ENCODE measurements at regions not wholly inside any gene's neighbourhood (a gene's known extent, or its start where the extent isn't known, plus 50 kb on each side); places are given as distances from the start of the nearest gene placed in this dataset.

- H4K20me1 ChIP-seq (ENCODE audit: insufficient read depth, low read length), result no peaks in the 10 kb centered on the region
- Mint-ChIP-seq H3K4me1 (ENCODE audit: low read depth, unreplicated experiment) (no peaks in the 10 kb centered on the region), H3K4me3 (ENCODE audit: unreplicated experiment) (no peak overlapping the region), H3K9me3 (ENCODE audit: unreplicated experiment) (no peaks in the 10 kb centered on the region), H3K36me3 (ENCODE audit: low read depth, unreplicated experiment) (no peaks in the 10 kb centered on the region), H3K27me3 (ENCODE audit: low read depth, unreplicated experiment) (no peaks in the 10 kb centered on the region), H3K27ac (ENCODE audit: unreplicated experiment) (no peak overlapping the region)
- H2AFZ ChIP-seq (ENCODE audit: low read depth, low read length), result no peak overlapping the region
- no peaks in the 10 kb centered on the region for H3K9me3 ChIP-seq (ENCODE audit: insufficient read depth, low read depth, low read length)
- no peak overlapping the region for H3K27ac ChIP-seq (ENCODE audit: low read depth, low read length)
- H3K9ac ChIP-seq (ENCODE audit: low read length), result no peak overlapping the region
- no peaks in the 10 kb centered on the region for H3K36me3 ChIP-seq (ENCODE audit: insufficient read depth, low read length)
- no peak for DNase-seq (ENCODE audit: low read depth)
- no peaks in the 10 kb centered on the region for H3K79me2 ChIP-seq (ENCODE audit: insufficient read depth, low read length)
- no peak overlapping the region for H3K4me3 ChIP-seq (ENCODE audit: insufficient read depth, low read depth, low read length)
- TF ChIP-seq EZH2 (IDR thresholded peaks at IDR 0.05; ENCODE audit: insufficient read depth, low read length), result no peak
- TF ChIP-seq CTCF (IDR thresholded peaks at IDR 0.05; ENCODE audit: insufficient read depth, low read depth, low read length), result no peak
- H3K4me1 ChIP-seq (ENCODE audit: insufficient read depth, low read length), result no peaks in the 10 kb centered on the region
- no peak overlapping the region for H3K4me2 ChIP-seq (ENCODE audit: low read length)
- H3K27me3 ChIP-seq (ENCODE audit: insufficient read depth, low read length), result no peaks in the 10 kb centered on the region
- no peak for FAIRE-seq
These were observed 270.2 kb upstream of the CPHXL start for GRCh38 chr16:75996491-75996890.

- Mint-ChIP-seq H3K27me3 (ENCODE audit: low read depth, unreplicated experiment) (no peaks in the 10 kb centered on the region), H3K4me1 (ENCODE audit: low read depth, unreplicated experiment) (no peaks in the 10 kb centered on the region), H3K9me3 (ENCODE audit: unreplicated experiment) (no peaks in the 10 kb centered on the region), H3K4me3 (ENCODE audit: unreplicated experiment) (no peak overlapping the region), H3K36me3 (ENCODE audit: low read depth, unreplicated experiment) (no peaks in the 10 kb centered on the region), H3K27ac (ENCODE audit: unreplicated experiment) (no peak overlapping the region)
- FAIRE-seq, result no peak
- Histone ChIP-seq H2AFZ (ENCODE audit: low read depth, low read length) (no peak overlapping the region), H3K4me2 (ENCODE audit: low read length) (no peak overlapping the region), H3K36me3 (ENCODE audit: insufficient read depth, low read length) (no peaks in the 10 kb centered on the region), H3K9ac (ENCODE audit: low read length) (no peak overlapping the region), H3K27ac (ENCODE audit: low read depth, low read length) (no peak overlapping the region), H3K4me1 (ENCODE audit: insufficient read depth, low read length) (no peaks in the 10 kb centered on the region), H3K4me3 (ENCODE audit: insufficient read depth, low read depth, low read length) (no peak overlapping the region), H3K79me2 (ENCODE audit: insufficient read depth, low read length) (no peaks in the 10 kb centered on the region), H4K20me1 (ENCODE audit: insufficient read depth, low read length) (no peaks in the 10 kb centered on the region), H3K9me3 (ENCODE audit: insufficient read depth, low read depth, low read length) (no peaks in the 10 kb centered on the region), H3K27me3 (ENCODE audit: insufficient read depth, low read length) (no peaks in the 10 kb centered on the region)
- no peak for TF ChIP-seq CTCF (IDR thresholded peaks at IDR 0.05; ENCODE audit: insufficient read depth, low read depth, low read length)
- TF ChIP-seq EZH2 (IDR thresholded peaks at IDR 0.05; ENCODE audit: insufficient read depth, low read length), result no peak
- DNase-seq (ENCODE audit: low read depth), result no peak
These were observed 271.3 kb upstream of the CPHXL start for GRCh38 chr16:75997606-75998005.

- H3K79me2 ChIP-seq (ENCODE audit: insufficient read depth, low read length), result no peaks in the 10 kb centered on the region
- H3K27ac ChIP-seq (ENCODE audit: low read depth, low read length), result no peak overlapping the region
- H3K4me3 Mint-ChIP-seq (ENCODE audit: unreplicated experiment), result no peak overlapping the region
- no peaks in the 10 kb centered on the region for H4K20me1 ChIP-seq (ENCODE audit: insufficient read depth, low read length)
- FAIRE-seq (no peak), DNase-seq (ENCODE audit: low read depth) (no peak)
- H3K4me1 Mint-ChIP-seq (ENCODE audit: low read depth, unreplicated experiment), result no peaks in the 10 kb centered on the region
- no peaks in the 10 kb centered on the region for H3K36me3 ChIP-seq (ENCODE audit: insufficient read depth, low read length)
- no peak overlapping the region for H2AFZ ChIP-seq (ENCODE audit: low read depth, low read length)
- no peaks in the 10 kb centered on the region for H3K27me3 Mint-ChIP-seq (ENCODE audit: low read depth, unreplicated experiment)
- H3K27ac Mint-ChIP-seq (ENCODE audit: unreplicated experiment), result no peak overlapping the region
- no peaks in the 10 kb centered on the region for H3K4me1 ChIP-seq (ENCODE audit: insufficient read depth, low read length)
- no peaks in the 10 kb centered on the region for H3K36me3 Mint-ChIP-seq (ENCODE audit: low read depth, unreplicated experiment)
- H3K4me3 ChIP-seq (ENCODE audit: insufficient read depth, low read depth, low read length), result no peak overlapping the region
- no peak overlapping the region for H3K4me2 ChIP-seq (ENCODE audit: low read length)
- no peaks in the 10 kb centered on the region for H3K9me3 Mint-ChIP-seq (ENCODE audit: unreplicated experiment)
- no peaks in the 10 kb centered on the region for H3K27me3 ChIP-seq (ENCODE audit: insufficient read depth, low read length)
- no peak overlapping the region for H3K9ac ChIP-seq (ENCODE audit: low read length)
- TF ChIP-seq CTCF (IDR thresholded peaks at IDR 0.05; ENCODE audit: insufficient read depth, low read depth, low read length) (no peak), EZH2 (IDR thresholded peaks at IDR 0.05; ENCODE audit: insufficient read depth, low read length) (no peak)
- no peaks in the 10 kb centered on the region for H3K9me3 ChIP-seq (ENCODE audit: insufficient read depth, low read depth, low read length)
These were observed 269.6 kb upstream of the CNTNAP4 start for GRCh38 chr16:76007645-76008044.

Data from astrocyte (in vitro differentiated cells and primary cell).